DND-41 (cell line): ENCODE measurements at regions not wholly inside any gene's neighbourhood (a gene's known extent, or its start where the extent isn't known, plus 50 kb on each side); places are given as distances from the start of the nearest gene placed in this dataset.

Source experiments
- EZH2 ChIP-seq: IDR thresholded peaks from 3 replicates; pipeline ENCODE4 v1.6.1; 2012; ENCODE audit warnings: borderline replicate concordance, low read depth, mild to moderate bottlenecking, moderate library complexity, low read length, inconsistent platforms; ENCODE audit not compliant: severe bottlenecking
- TF ChIP-seq, protein P1 (sequence below): IDR thresholded peaks from 2 replicates; pipeline ENCODE4 v1.5.1; 2012; ENCODE audit warnings: borderline replicate concordance, low read length, moderate library complexity, mild to moderate bottlenecking; ENCODE audit not compliant: poor library complexity, severe bottlenecking; ENCODE audit errors: extremely low read depth

DNA sequence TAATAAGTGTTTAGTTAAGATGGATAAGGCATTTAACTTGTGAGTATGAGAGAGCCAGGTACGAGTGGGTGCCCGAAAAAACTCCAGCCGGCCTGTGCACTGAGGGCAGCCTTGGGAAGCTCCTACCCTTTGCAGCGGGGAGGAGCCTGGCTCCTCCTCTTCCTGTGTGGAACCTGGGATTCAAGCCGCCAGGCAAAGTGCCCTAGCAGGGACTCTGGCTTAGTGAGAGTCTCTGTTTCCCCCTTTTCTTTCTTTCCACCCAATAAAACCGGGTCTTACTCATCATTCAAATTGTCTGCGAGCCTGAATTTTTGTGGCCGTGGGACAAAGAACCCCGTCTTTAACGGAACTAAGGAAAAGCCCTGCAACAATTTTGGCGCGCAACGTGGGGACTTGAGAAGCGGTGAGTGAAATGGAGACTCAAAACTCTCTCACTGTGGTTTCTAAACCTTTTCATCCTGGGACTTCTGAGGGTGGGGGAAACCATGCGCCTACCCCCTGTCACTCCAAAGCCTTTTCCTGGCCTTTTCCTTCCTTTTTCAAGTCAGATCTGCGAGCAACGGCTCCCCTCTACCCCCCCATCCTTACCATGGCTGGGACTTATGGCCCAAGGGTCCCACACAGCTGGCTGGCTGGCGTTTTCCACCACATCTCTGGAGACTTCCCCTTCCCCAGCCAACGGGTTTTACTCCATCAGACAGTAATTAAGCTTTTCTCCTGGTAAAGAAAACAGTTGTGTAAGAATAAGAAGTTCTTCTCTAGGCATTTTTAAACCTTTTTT lies 535.7 kb upstream of the ACO1 start:
- no peak for TF ChIP-seq EZH2
- TF ChIP-seq, protein P1, sequence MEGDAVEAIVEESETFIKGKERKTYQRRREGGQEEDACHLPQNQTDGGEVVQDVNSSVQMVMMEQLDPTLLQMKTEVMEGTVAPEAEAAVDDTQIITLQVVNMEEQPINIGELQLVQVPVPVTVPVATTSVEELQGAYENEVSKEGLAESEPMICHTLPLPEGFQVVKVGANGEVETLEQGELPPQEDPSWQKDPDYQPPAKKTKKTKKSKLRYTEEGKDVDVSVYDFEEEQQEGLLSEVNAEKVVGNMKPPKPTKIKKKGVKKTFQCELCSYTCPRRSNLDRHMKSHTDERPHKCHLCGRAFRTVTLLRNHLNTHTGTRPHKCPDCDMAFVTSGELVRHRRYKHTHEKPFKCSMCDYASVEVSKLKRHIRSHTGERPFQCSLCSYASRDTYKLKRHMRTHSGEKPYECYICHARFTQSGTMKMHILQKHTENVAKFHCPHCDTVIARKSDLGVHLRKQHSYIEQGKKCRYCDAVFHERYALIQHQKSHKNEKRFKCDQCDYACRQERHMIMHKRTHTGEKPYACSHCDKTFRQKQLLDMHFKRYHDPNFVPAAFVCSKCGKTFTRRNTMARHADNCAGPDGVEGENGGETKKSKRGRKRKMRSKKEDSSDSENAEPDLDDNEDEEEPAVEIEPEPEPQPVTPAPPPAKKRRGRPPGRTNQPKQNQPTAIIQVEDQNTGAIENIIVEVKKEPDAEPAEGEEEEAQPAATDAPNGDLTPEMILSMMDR = no peak
